ENCODE measurements at regions not wholly inside any gene's neighbourhood (a gene's known extent, or its start where the extent isn't known, plus 50 kb on each side); places are given as distances from the start of the nearest gene placed in this dataset.

DNA sequence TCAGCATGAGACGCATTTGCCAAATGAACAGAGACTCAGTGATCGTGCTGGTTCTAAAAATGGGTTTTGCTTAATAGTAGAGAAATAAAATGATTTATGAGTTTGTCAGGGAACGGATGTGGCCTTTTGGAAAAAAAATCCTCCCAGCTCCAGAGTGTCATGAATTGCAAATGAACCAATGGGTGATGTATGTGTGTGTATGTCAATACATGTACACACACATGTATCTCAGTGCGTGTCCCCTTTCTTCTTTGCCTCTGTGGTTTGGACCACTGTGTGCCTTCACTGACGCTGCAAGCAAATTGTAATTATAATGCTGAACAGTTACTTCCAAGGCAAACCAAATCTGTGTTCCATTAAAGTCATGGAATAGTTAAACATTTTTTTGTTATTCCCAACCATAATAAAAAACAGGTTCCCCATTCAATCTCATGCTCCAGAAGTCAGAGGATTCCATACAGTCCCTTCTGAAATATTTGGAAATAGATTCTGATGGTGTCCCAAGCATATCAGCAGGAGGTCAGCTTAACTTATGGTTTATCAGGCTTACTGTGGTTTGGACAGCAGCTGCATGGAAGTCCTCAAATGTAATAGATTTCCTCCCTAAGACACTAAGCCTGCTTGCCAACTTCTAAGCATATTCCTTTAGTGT lies 630.5 kb downstream of the ACTL7B start:
- TF ChIP-seq, protein P1, sequence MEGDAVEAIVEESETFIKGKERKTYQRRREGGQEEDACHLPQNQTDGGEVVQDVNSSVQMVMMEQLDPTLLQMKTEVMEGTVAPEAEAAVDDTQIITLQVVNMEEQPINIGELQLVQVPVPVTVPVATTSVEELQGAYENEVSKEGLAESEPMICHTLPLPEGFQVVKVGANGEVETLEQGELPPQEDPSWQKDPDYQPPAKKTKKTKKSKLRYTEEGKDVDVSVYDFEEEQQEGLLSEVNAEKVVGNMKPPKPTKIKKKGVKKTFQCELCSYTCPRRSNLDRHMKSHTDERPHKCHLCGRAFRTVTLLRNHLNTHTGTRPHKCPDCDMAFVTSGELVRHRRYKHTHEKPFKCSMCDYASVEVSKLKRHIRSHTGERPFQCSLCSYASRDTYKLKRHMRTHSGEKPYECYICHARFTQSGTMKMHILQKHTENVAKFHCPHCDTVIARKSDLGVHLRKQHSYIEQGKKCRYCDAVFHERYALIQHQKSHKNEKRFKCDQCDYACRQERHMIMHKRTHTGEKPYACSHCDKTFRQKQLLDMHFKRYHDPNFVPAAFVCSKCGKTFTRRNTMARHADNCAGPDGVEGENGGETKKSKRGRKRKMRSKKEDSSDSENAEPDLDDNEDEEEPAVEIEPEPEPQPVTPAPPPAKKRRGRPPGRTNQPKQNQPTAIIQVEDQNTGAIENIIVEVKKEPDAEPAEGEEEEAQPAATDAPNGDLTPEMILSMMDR (IDR thresholded peaks at IDR 0.05): no peak
- TF ChIP-seq POLR2A (IDR thresholded peaks at IDR 0.05): no peak

Measured in right lobe of liver (tissue), 4 donors.